Activated CD4-positive, alpha-beta memory T cell treated with anti-CD3 and anti-CD28 coated beads, Interleukin-2, amount 10 ng/mL, durations not matched to agents 7 days and 5 days (primary cell): ENCODE measurements at regions not wholly inside any gene's neighbourhood (a gene's known extent, or its start where the extent isn't known, plus 50 kb on each side); places are given as distances from the start of the nearest gene placed in this dataset.

Source experiments
- CTCF ChIA-PET: fragments of 350-600 bp; sonication (Branson Sonifier 250); formaldehyde crosslinking; loops from one replicate; lab custom pipeline; 2021; ENCODE audit warnings: antibody characterized with exemption, inconsistent platforms; lab: Charles Lee
- POLR2A ChIA-PET: fragments of 350-600 bp; sonication (Branson Sonifier 250); formaldehyde crosslinking; loops from one replicate; lab custom pipeline; 2021; ENCODE audit warnings: antibody characterized with exemption; lab: Charles Lee
- DNase-seq: peaks from one replicate; pipeline ENCODE4 v3.0.0-alpha.2; 2020
- H3K27ac Mint-ChIP-seq: one replicate; pipeline ENCODE4 v1.8.0; 2021; ENCODE audit warnings: mild to moderate bottlenecking, mixed read lengths
- H3K27me3 Mint-ChIP-seq: one replicate; pipeline ENCODE4 v1.8.0; 2021; ENCODE audit warnings: mixed read lengths
- H3K36me3 Mint-ChIP-seq: one replicate; pipeline ENCODE4 v1.8.0; 2021; ENCODE audit warnings: low read depth, mixed read lengths
- H3K4me1 Mint-ChIP-seq: one replicate; pipeline ENCODE4 v1.8.0; 2021; ENCODE audit warnings: mixed read lengths
- H3K4me3 Mint-ChIP-seq: one replicate; pipeline ENCODE4 v1.8.0; 2021; ENCODE audit warnings: mild to moderate bottlenecking, mixed read lengths
- H3K9me3 Mint-ChIP-seq: one replicate; pipeline ENCODE4 v1.8.0; 2021; ENCODE audit warnings: mixed read lengths

- DNase-seq = no peak
- Mint-ChIP-seq H3K9me3 (no peaks in the 10 kb centered on the region), H3K4me3 (no peak overlapping the region), H3K27me3 (no peaks in the 10 kb centered on the region), H3K36me3 (no peaks in the 10 kb centered on the region), H3K4me1 (no peaks in the 10 kb centered on the region), H3K27ac (no peak overlapping the region)
- CTCF ChIA-PET = no interaction called here
- POLR2A ChIA-PET = no interaction called here
These were observed 863.7 kb upstream of the ALCAM start for GRCh38 chr3:104503022-104503421.

- no peak overlapping the region for H3K4me3 Mint-ChIP-seq
- ChIA-PET CTCF (no interaction called here), POLR2A (no interaction called here)
These were observed 856.4 kb upstream of the ALCAM start for GRCh38 chr3:104510131-104510849.

GRCh38 chr3:104514371-104514770 is 852.3 kb upstream of the ALCAM start:
- Mint-ChIP-seq H3K4me3 (no peak overlapping the region), H3K4me1 (no peaks in the 10 kb centered on the region), H3K36me3 (no peaks in the 10 kb centered on the region), H3K9me3 (peaks cover 3% of the 10 kb centered on the region), H3K27ac (no peak overlapping the region), H3K27me3 (no peaks in the 10 kb centered on the region)
- CTCF ChIA-PET = no interaction called here
- no peak for DNase-seq
- POLR2A ChIA-PET = no interaction called here

More at GRCh38 chr3:104510131-104510849, 856.4 kb upstream of the ALCAM start:
- Mint-ChIP-seq H3K36me3 (no peaks in the 10 kb centered on the region), H3K27me3 (no peaks in the 10 kb centered on the region), H3K4me1 (no peaks in the 10 kb centered on the region), H3K27ac (no peak overlapping the region), H3K9me3 (peaks cover 3% of the 10 kb centered on the region)
- DNase-seq = no peak

GRCh38 chr3:104514776-104515175 is 851.9 kb upstream of the ALCAM start:
- no peaks in the 10 kb centered on the region for H3K27me3 Mint-ChIP-seq
- H3K27ac Mint-ChIP-seq = no peak overlapping the region
- H3K4me3 Mint-ChIP-seq = no peak overlapping the region
- H3K4me1 Mint-ChIP-seq = no peaks in the 10 kb centered on the region
- H3K9me3 Mint-ChIP-seq = peaks cover 3% of the 10 kb centered on the region
- POLR2A ChIA-PET = no interaction called here
- no peaks in the 10 kb centered on the region for H3K36me3 Mint-ChIP-seq
- DNase-seq = no peak
- CTCF ChIA-PET = no interaction called here

- H3K4me1 Mint-ChIP-seq = no peaks in the 10 kb centered on the region
- H3K36me3 Mint-ChIP-seq = no peaks in the 10 kb centered on the region
- no peak overlapping the region for H3K4me3 Mint-ChIP-seq
- no peaks in the 10 kb centered on the region for H3K9me3 Mint-ChIP-seq
- no peak overlapping the region for H3K27ac Mint-ChIP-seq
- ChIA-PET CTCF (no interaction called here), POLR2A (no interaction called here)
- H3K27me3 Mint-ChIP-seq = no peaks in the 10 kb centered on the region
- DNase-seq = no peak
These were observed 847.6 kb upstream of the ALCAM start for GRCh38 chr3:104519068-104519467.

GRCh38 chr3:104519468-104520227 is 847.1 kb upstream of the ALCAM start:
- CTCF ChIA-PET = no interaction called here

GRCh38 chr3:104520228-104520655 is 846.5 kb upstream of the ALCAM start:
- no peaks in the 10 kb centered on the region for H3K27me3 Mint-ChIP-seq
- no peaks in the 10 kb centered on the region for H3K36me3 Mint-ChIP-seq

More at GRCh38 chr3:104519468-104520227, 847.1 kb upstream of the ALCAM start:
- H3K9me3 Mint-ChIP-seq = no peaks in the 10 kb centered on the region
- H3K4me1 Mint-ChIP-seq = no peaks in the 10 kb centered on the region
- H3K36me3 Mint-ChIP-seq = no peaks in the 10 kb centered on the region
- H3K27ac Mint-ChIP-seq = no peak overlapping the region
- no peaks in the 10 kb centered on the region for H3K27me3 Mint-ChIP-seq
- POLR2A ChIA-PET = no interaction called here
- no peak for DNase-seq
- no peak overlapping the region for H3K4me3 Mint-ChIP-seq

GRCh38 chr3:104521606-104522336 is 844.9 kb upstream of the ALCAM start:
- no peaks in the 10 kb centered on the region for H3K4me1 Mint-ChIP-seq
- no peaks in the 10 kb centered on the region for H3K9me3 Mint-ChIP-seq
- no peak overlapping the region for H3K4me3 Mint-ChIP-seq
- no peaks in the 10 kb centered on the region for H3K36me3 Mint-ChIP-seq
- no peaks in the 10 kb centered on the region for H3K27me3 Mint-ChIP-seq
- ChIA-PET POLR2A (no interaction called here), CTCF (no interaction called here)
- DNase-seq = no peak
- no peak overlapping the region for H3K27ac Mint-ChIP-seq

More at GRCh38 chr3:104520228-104520655, 846.5 kb upstream of the ALCAM start:
- ChIA-PET POLR2A (no interaction called here), CTCF (no interaction called here)
- Mint-ChIP-seq H3K4me1 (no peaks in the 10 kb centered on the region), H3K4me3 (no peak overlapping the region), H3K9me3 (no peaks in the 10 kb centered on the region), H3K27ac (no peak overlapping the region)
- no peak for DNase-seq

GRCh38 chr3:104523136-104523535 is 843.6 kb upstream of the ALCAM start:
- ChIA-PET POLR2A (no interaction called here), CTCF (no interaction called here)
- H3K27me3 Mint-ChIP-seq = no peaks in the 10 kb centered on the region
- H3K27ac Mint-ChIP-seq = no peak overlapping the region
- DNase-seq = no peak
- H3K9me3 Mint-ChIP-seq = no peaks in the 10 kb centered on the region
- H3K4me3 Mint-ChIP-seq = no peak overlapping the region
- H3K4me1 Mint-ChIP-seq = no peaks in the 10 kb centered on the region
- no peaks in the 10 kb centered on the region for H3K36me3 Mint-ChIP-seq

- ChIA-PET POLR2A (no interaction called here), CTCF (no interaction called here)
- Mint-ChIP-seq H3K4me1 (no peaks in the 10 kb centered on the region), H3K9me3 (no peaks in the 10 kb centered on the region), H3K4me3 (no peak overlapping the region), H3K27me3 (no peaks in the 10 kb centered on the region), H3K36me3 (no peaks in the 10 kb centered on the region), H3K27ac (no peak overlapping the region)
- DNase-seq = no peak
These were observed 839.8 kb upstream of the ALCAM start for GRCh38 chr3:104526901-104527401.

GRCh38 chr3:104530934-104531333 is 835.8 kb upstream of the ALCAM start:
- POLR2A ChIA-PET = no interaction called here
- DNase-seq = no peak
- CTCF ChIA-PET = no interaction called here
- Mint-ChIP-seq H3K27ac (no peak overlapping the region), H3K27me3 (no peaks in the 10 kb centered on the region), H3K9me3 (peaks cover 4% of the 10 kb centered on the region), H3K4me3 (no peak overlapping the region), H3K4me1 (no peaks in the 10 kb centered on the region), H3K36me3 (no peaks in the 10 kb centered on the region)

GRCh38 chr3:104536715-104537114 is 830.0 kb upstream of the ALCAM start:
- ChIA-PET POLR2A (no interaction called here), CTCF (no interaction called here)

GRCh38 chr3:104537323-104537722 is 829.4 kb upstream of the ALCAM start:
- Mint-ChIP-seq H3K27ac (no peak overlapping the region), H3K4me1 (no peaks in the 10 kb centered on the region), H3K27me3 (no peaks in the 10 kb centered on the region), H3K9me3 (peaks cover 3% of the 10 kb centered on the region), H3K36me3 (no peaks in the 10 kb centered on the region), H3K4me3 (no peak overlapping the region)
- ChIA-PET CTCF (no interaction called here), POLR2A (no interaction called here)
- no peak for DNase-seq

More at GRCh38 chr3:104536715-104537114, 830.0 kb upstream of the ALCAM start:
- Mint-ChIP-seq H3K4me3 (no peak overlapping the region), H3K36me3 (no peaks in the 10 kb centered on the region), H3K9me3 (peaks cover 4% of the 10 kb centered on the region), H3K27ac (no peak overlapping the region), H3K4me1 (no peaks in the 10 kb centered on the region), H3K27me3 (no peaks in the 10 kb centered on the region)
- DNase-seq = no peak
